ENCODE measurements at regions not wholly inside any gene's neighbourhood (a gene's known extent, or its start where the extent isn't known, plus 50 kb on each side); places are given as distances from the start of the nearest gene placed in this dataset.

GRCh38 chr4:66777097-66777496, 768.2 kb downstream of the CENPC start:
- TF ChIP-seq, protein P1, sequence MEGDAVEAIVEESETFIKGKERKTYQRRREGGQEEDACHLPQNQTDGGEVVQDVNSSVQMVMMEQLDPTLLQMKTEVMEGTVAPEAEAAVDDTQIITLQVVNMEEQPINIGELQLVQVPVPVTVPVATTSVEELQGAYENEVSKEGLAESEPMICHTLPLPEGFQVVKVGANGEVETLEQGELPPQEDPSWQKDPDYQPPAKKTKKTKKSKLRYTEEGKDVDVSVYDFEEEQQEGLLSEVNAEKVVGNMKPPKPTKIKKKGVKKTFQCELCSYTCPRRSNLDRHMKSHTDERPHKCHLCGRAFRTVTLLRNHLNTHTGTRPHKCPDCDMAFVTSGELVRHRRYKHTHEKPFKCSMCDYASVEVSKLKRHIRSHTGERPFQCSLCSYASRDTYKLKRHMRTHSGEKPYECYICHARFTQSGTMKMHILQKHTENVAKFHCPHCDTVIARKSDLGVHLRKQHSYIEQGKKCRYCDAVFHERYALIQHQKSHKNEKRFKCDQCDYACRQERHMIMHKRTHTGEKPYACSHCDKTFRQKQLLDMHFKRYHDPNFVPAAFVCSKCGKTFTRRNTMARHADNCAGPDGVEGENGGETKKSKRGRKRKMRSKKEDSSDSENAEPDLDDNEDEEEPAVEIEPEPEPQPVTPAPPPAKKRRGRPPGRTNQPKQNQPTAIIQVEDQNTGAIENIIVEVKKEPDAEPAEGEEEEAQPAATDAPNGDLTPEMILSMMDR (IDR thresholded peaks at IDR 0.05; ENCODE audit: insufficient read depth, low read length, poor library complexity, severe bottlenecking): no peak
- no peak for TF ChIP-seq EZH2phosphoT487 (conservative IDR thresholded peaks at IDR 0.05; ENCODE audit: low read length)

Data from SU-DHL-6 (cell line).